Heart right ventricle (tissue), 16 donors: ENCODE measurements at regions not wholly inside any gene's neighbourhood (a gene's known extent, or its start where the extent isn't known, plus 50 kb on each side); places are given as distances from the start of the nearest gene placed in this dataset.
"Not testable (repeated sequence)": the region's sequence is repeated elsewhere in the genome, so short reads cannot be mapped to it uniquely, and the experiment has no call there.

ENCODE experiments used
- ATAC-seq, 8 donors: fragments of 200-7000 bp; cut with Tn5 transposase; one replicate each; pipeline ENCODE4 v1.9.1; 2020; ENCODE audit warnings: mild to moderate bottlenecking in 8 of 8, moderate library complexity in 8 of 8, moderate number of reproducible peaks in 1 of 8
- DNase-seq, 2 donors: peaks; one replicate each; pipeline ENCODE4 v3.0.0-alpha.2; 2020
- H3K27ac ChIP-seq, 10 donors: fragments of 200-600 bp; sonication (generic) in 2 of 10; one replicate each; pipeline versions ENCODE4 v1.5.0 to v1.8.0; 2020 to 2022; ENCODE audit warnings: mild to moderate bottlenecking in 3 of 10
- H3K27me3 ChIP-seq, 7 donors: fragments of 200-600 bp; one replicate each; pipeline ENCODE4 v1.8.0; 2021 to 2022; ENCODE audit warnings: mild to moderate bottlenecking in 2 of 7
- H3K36me3 ChIP-seq, 9 donors: fragments of 200-600 bp; sonication (generic) in 1 of 9; one replicate each; pipeline versions ENCODE4 v1.5.0 to v1.8.0; 2020 to 2022; ENCODE audit warnings: mild to moderate bottlenecking in 2 of 9
- H3K4me1 ChIP-seq, 9 donors: fragments of 200-600 bp; sonication (generic) in 1 of 9; one replicate each; pipeline versions ENCODE4 v1.5.0 to v1.8.0; 2020 to 2022; ENCODE audit warnings: mild to moderate bottlenecking in 4 of 9
- H3K4me3 ChIP-seq, 10 donors: fragments of 200-600 bp; sonication (generic) in 2 of 10; one replicate each; pipeline versions ENCODE4 v1.5.0 to v1.8.0; 2020 to 2022; ENCODE audit warnings: mild to moderate bottlenecking in 7 of 10, moderate library complexity in 2 of 10
- H3K9me3 ChIP-seq, 11 donors: fragments of 200-600 bp in 10 of 11; sonication (generic) in 2 of 11; one replicate each; pipeline versions ENCODE4 v1.5.0 to v1.8.0; 2013 to 2022; ENCODE audit warnings: mild to moderate bottlenecking in 2 of 11, control low read depth in 1 of 11, moderate library complexity in 1 of 11
- CTCF ChIP-seq, 9 donors: fragments of 200-600 bp; sonication (generic) in 2 of 9; IDR thresholded peaks; one replicate each; pipeline versions ENCODE4 v1.5.0 to v1.8.0; 2021 to 2022; ENCODE audit warnings: antibody characterized with exemption in 9 of 9, mild to moderate bottlenecking in 5 of 9, moderate library complexity in 1 of 9
- WGBS, 2 donors: extraction: QIAGEN DNeasy Blood & Tissue Kit; methylation state at CpG; one replicate each; pipeline ENCODE4 v1.1.7; 2013; ENCODE audit warnings: inconsistent platforms in 1 of 2; 5-methylcytosine and 5-hydroxymethylcytosine counted together
- intact Hi-C, 10 donors: fragments of 100-400 bp; cut with DNase I; formaldehyde crosslinking; loops; one replicate each; pipeline versions ENCODE4 v1.11.1 to v1.14.2; 2022
- donor health status: Arrhythmogenic right ventricular cardiomyopathy.
- donor health status: ischemic (EF 13 %, LVEDD 7.1; RV severe dilation, severe dysfunction).
- donor health status: healthy with polysubstance abuse.
- donor health status: DM: no; HTN: yes; CAD: no.
- donor health status: DM: no; HTN: no; CAD: no.
- donor health status: ischemic (EF 25% LVEDD 6.9; RV normal size, moderate dysfunction).
- donor health status: ischemic (EF 25% LVEDD 5.7; RV mildly dilated, moderate dysfunction).
- donor health status: healthy.
- donor health status: DM: yes; HTN: yes; CAD: no.
- donor health status: Ischemic cardiomyopathy.
- donor health status: ischemic (EF 35%, LVEDD 5.7; RV mildly dilated, moderate dysfunction).
- donor health status: nonischemic (EF 11% LVEDD 7.7; RV severe dilation, severe dysfunction).
- donor health status: DM: yes; HTN: yes; CAD: no.
- donor health status: PGD.
- donor health status: ischemic (EF 29% LVEDD 5.4; RV normal size, mild dysfunction).
- donor health status: nonischemic (EF 23%, LVEDD 6.1; RV moderate dilation, normal function).

- TF ChIP-seq CTCF (IDR thresholded peaks at IDR 0.05): no peak
- intact Hi-C loops: no loop called here
- Histone ChIP-seq H3K27me3 (no peaks in the 10 kb centered on the region), H3K9me3 (peaks cover 0 to 30% (median 12%) of the 10 kb centered on the region in 11 donors), H3K36me3 (no peaks in the 10 kb centered on the region), H3K27ac (no peak overlapping the region), H3K4me1 (no peaks in the 10 kb centered on the region), H3K4me3 (no peak overlapping the region)
- DNase-seq (no peak), ATAC-seq (no peak)
- 82 to 83% methylated on average over 1 of the region's 1 CpG for WGBS, 2 donors
These were observed 138.1 kb downstream of the LIG4 start for GRCh38 chr13:108077284-108077683.

GRCh38 chr13:108074429-108074828 lies 140.9 kb downstream of the LIG4 start:
- 65 to 69% methylated on average over 5 of the region's 5 CpGs for WGBS, 2 donors
- H3K27ac ChIP-seq, H3K27me3 ChIP-seq, H3K36me3 ChIP-seq, H3K4me3 ChIP-seq, DNase-seq, intact Hi-C loops, H3K4me1 ChIP-seq, ATAC-seq: not testable (repeated sequence)
- peak in 2 of 9 donors; percentile 8 to 11 for TF ChIP-seq CTCF (IDR thresholded peaks at IDR 0.05)
- peaks cover 0 to 34% (median 12%) of the 10 kb centered on the region in 11 donors for H3K9me3 ChIP-seq

GRCh38 chr13:108070925-108071324 lies 144.4 kb downstream of the LIG4 start:
- Histone ChIP-seq H3K9me3 (peaks cover 0 to 30% (median 0%) of the 10 kb centered on the region in 11 donors), H3K4me3 (no peak overlapping the region), H3K4me1 (no peaks in the 10 kb centered on the region), H3K36me3 (no peaks in the 10 kb centered on the region), H3K27me3 (no peaks in the 10 kb centered on the region), H3K27ac (no peak overlapping the region)
- TF ChIP-seq CTCF (IDR thresholded peaks at IDR 0.05): no peak
- intact Hi-C loops: no loop called here
- no peak for DNase-seq
- 50 to 60% methylated on average over 5 of the region's 5 CpGs for WGBS, 2 donors
- no peak for ATAC-seq

GRCh38 chr13:108070491-108070890 lies 144.8 kb downstream of the LIG4 start:
- intact Hi-C loops: no loop called here
- TF ChIP-seq CTCF (IDR thresholded peaks at IDR 0.05): no peak

More at GRCh38 chr13:108070491-108070890, 144.8 kb downstream of the LIG4 start:
- Histone ChIP-seq H3K4me3 (no peak overlapping the region), H3K27me3 (no peaks in the 10 kb centered on the region), H3K27ac (no peak overlapping the region), H3K9me3 (peaks cover 0 to 26% (median 0%) of the 10 kb centered on the region in 11 donors), H3K36me3 (no peaks in the 10 kb centered on the region), H3K4me1 (no peaks in the 10 kb centered on the region)
- ATAC-seq: no peak
- DNase-seq: no peak
- WGBS, 2 donors: 80 to 85% methylated on average over 4 of the region's 4 CpGs
